ENCODE measurements at regions not wholly inside any gene's neighbourhood (a gene's known extent, or its start where the extent isn't known, plus 50 kb on each side); places are given as distances from the start of the nearest gene placed in this dataset.

- TF ChIP-seq, protein P1, sequence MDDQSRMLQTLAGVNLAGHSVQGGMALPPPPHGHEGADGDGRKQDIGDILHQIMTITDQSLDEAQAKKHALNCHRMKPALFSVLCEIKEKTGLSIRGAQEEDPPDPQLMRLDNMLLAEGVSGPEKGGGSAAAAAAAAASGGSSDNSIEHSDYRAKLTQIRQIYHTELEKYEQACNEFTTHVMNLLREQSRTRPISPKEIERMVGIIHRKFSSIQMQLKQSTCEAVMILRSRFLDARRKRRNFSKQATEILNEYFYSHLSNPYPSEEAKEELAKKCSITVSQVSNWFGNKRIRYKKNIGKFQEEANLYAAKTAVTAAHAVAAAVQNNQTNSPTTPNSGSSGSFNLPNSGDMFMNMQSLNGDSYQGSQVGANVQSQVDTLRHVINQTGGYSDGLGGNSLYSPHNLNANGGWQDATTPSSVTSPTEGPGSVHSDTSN (IDR thresholded peaks at IDR 0.05; ENCODE audit: insufficient replicate concordance, low read depth, low read length) = no peak
- TF ChIP-seq GABPA (IDR thresholded peaks at IDR 0.05; ENCODE audit: low read depth) = no peak
- no peak for TF ChIP-seq YY1 (IDR thresholded peaks at IDR 0.05; ENCODE audit: low read depth, low read length)
- TF ChIP-seq ZSCAN29 (IDR thresholded peaks at IDR 0.05) = no peak
- TF ChIP-seq, protein P2, sequence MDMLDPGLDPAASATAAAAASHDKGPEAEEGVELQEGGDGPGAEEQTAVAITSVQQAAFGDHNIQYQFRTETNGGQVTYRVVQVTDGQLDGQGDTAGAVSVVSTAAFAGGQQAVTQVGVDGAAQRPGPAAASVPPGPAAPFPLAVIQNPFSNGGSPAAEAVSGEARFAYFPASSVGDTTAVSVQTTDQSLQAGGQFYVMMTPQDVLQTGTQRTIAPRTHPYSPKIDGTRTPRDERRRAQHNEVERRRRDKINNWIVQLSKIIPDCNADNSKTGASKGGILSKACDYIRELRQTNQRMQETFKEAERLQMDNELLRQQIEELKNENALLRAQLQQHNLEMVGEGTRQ (IDR thresholded peaks at IDR 0.05; ENCODE audit: borderline replicate concordance, low read depth, low read length) = no peak
These were observed 145.6 kb downstream of the SLC7A11 start (continued) for GRCh38 chr4:138096384-138097062.

DNA sequence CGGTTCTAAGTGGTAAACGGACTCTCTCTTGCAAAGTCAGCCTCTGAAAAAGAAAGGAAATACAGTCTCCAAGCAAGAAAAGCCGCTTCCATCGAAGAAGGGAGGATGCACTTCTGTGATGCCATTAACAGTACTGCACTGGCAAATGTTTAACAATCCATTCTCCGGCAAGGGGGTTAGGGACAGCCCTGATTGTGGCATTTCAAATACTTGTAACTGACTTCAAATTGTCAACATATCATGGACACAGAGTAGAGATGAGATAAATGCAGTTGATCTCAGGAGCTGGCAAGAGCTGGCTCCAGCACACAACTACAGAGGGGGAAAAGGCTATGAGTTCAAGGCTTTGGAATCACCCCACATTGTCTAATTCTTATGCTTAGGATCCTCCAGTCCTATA lies 146.8 kb downstream of the SLC7A11 start:
- no TSS peak for BruUV-seq (replicated peaks)
- H4K20me1 ChIP-seq (ENCODE audit: control insufficient read depth, insufficient read depth) = no peaks in the 10 kb centered on the region
- ChIA-PET SMC1A (ENCODE audit: uncharacterized antibody, unreplicated experiment) (interaction anchor here (1.2 kb wide), 1 partner anchor 9 kb away, joined by 5 read pairs; no protein-coding TSS in a partner anchor), CTCF (no interaction called here), POLR2A (interaction anchor here (0.6 kb wide), 1 partner anchor 1075 kb away, joined by 3 read pairs; no protein-coding TSS in a partner anchor), RAD21 (ENCODE audit: unreplicated experiment) (no interaction called here)
- no peak overlapping the region for H3K4me3 ChIP-seq
- no peaks in the 10 kb centered on the region for H3K79me2 ChIP-seq (ENCODE audit: control insufficient read depth, insufficient read depth, low read length)
- no peaks in the 10 kb centered on the region for H3K9me3 ChIP-seq (replicated peaks; ENCODE audit: control insufficient read depth, insufficient read depth, low read length)
- 26% methylated on average over 5 of the region's 5 CpGs for WGBS (ENCODE audit: insufficient coverage, insufficient replicate concordance, low lambda C conversion rate, missing lambda C conversion rate)
- no peaks in the 10 kb centered on the region; a peak in 1 of 4 replicates for H3K27me3 ChIP-seq (replicated peaks in 1 of 2; ENCODE audit: control insufficient read depth in 2 of 2, insufficient read depth in 2 of 2, low read length in 1 of 2)
- no peak overlapping the region for H2AFZ ChIP-seq (ENCODE audit: control insufficient read depth, low read depth, low read length)
- H3K9ac ChIP-seq (ENCODE audit: control insufficient read depth, insufficient read depth, low read length) = no peak overlapping the region
- no peaks in the 10 kb centered on the region for H3K36me3 ChIP-seq (ENCODE audit: control insufficient read depth in 2 of 2, insufficient read depth in 2 of 2, low read length in 1 of 2)
- ATAC-seq (no peak), FAIRE-seq (no peak), DNase-seq (ENCODE audit: low read depth, low spot score) (no peak)
- in situ Hi-C loops (cut with MboI) = no loop called here
- H3K4me2 ChIP-seq (ENCODE audit: control insufficient read depth, insufficient read depth) = no peak overlapping the region
- H3K27ac ChIP-seq (ENCODE audit: control insufficient read depth, insufficient read depth) = no peak overlapping the region
- intact Hi-C loops (cut with micrococcal nuclease; ENCODE audit: unreplicated experiment) = no loop called here
- no peaks in the 10 kb centered on the region for H3K4me1 ChIP-seq (ENCODE audit: control insufficient read depth, insufficient read depth, low read length)
- TF ChIP-seq SP1 (IDR thresholded peaks at IDR 0.05; ENCODE audit: low read depth, low read length) (no peak), RCOR1 (conservative IDR thresholded peaks at IDR 0.05; ENCODE audit: low read depth, low read length) (no peak), SPI1 (IDR thresholded peaks at IDR 0.05; ENCODE audit: borderline replicate concordance, insufficient read depth, low read depth, low read length) (no peak), SMARCA5 (IDR thresholded peaks at IDR 0.05) (no peak), MEF2B (IDR thresholded peaks at IDR 0.05; ENCODE audit: partially characterized antibody, poor library complexity, severe bottlenecking) (no peak)
- TF ChIP-seq, protein P3, sequence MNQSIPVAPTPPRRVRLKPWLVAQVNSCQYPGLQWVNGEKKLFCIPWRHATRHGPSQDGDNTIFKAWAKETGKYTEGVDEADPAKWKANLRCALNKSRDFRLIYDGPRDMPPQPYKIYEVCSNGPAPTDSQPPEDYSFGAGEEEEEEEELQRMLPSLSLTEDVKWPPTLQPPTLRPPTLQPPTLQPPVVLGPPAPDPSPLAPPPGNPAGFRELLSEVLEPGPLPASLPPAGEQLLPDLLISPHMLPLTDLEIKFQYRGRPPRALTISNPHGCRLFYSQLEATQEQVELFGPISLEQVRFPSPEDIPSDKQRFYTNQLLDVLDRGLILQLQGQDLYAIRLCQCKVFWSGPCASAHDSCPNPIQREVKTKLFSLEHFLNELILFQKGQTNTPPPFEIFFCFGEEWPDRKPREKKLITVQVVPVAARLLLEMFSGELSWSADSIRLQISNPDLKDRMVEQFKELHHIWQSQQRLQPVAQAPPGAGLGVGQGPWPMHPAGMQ (IDR thresholded peaks at IDR 0.05; ENCODE audit: borderline replicate concordance) = no peak
- TF ChIP-seq, protein P4, sequence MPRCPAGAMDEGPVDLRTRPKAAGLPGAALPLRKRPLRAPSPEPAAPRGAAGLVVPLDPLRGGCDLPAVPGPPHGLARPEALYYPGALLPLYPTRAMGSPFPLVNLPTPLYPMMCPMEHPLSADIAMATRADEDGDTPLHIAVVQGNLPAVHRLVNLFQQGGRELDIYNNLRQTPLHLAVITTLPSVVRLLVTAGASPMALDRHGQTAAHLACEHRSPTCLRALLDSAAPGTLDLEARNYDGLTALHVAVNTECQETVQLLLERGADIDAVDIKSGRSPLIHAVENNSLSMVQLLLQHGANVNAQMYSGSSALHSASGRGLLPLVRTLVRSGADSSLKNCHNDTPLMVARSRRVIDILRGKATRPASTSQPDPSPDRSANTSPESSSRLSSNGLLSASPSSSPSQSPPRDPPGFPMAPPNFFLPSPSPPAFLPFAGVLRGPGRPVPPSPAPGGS (IDR thresholded peaks at IDR 0.05; ENCODE audit: borderline replicate concordance, insufficient read depth, low read depth, low read length, poor library complexity, severe bottlenecking) = no peak
- TF ChIP-seq, protein P5, sequence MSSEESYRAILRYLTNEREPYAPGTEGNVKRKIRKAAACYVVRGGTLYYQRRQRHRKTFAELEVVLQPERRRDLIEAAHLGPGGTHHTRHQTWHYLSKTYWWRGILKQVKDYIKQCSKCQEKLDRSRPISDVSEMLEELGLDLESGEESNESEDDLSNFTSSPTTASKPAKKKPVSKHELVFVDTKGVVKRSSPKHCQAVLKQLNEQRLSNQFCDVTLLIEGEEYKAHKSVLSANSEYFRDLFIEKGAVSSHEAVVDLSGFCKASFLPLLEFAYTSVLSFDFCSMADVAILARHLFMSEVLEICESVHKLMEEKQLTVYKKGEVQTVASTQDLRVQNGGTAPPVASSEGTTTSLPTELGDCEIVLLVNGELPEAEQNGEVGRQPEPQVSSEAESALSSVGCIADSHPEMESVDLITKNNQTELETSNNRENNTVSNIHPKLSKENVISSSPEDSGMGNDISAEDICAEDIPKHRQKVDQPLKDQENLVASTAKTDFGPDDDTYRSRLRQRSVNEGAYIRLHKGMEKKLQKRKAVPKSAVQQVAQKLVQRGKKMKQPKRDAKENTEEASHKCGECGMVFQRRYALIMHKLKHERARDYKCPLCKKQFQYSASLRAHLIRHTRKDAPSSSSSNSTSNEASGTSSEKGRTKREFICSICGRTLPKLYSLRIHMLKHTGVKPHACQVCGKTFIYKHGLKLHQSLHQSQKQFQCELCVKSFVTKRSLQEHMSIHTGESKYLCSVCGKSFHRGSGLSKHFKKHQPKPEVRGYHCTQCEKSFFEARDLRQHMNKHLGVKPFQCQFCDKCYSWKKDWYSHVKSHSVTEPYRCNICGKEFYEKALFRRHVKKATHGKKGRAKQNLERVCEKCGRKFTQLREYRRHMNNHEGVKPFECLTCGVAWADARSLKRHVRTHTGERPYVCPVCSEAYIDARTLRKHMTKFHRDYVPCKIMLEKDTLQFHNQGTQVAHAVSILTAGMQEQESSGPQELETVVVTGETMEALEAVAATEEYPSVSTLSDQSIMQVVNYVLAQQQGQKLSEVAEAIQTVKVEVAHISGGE (CRISPR knock-in tag; IDR thresholded peaks at IDR 0.05) = no peak

All from GM12878 (cell line).